Prostate gland (tissue), 2 donors: ENCODE measurements at regions not wholly inside any gene's neighbourhood (a gene's known extent, or its start where the extent isn't known, plus 50 kb on each side); places are given as distances from the start of the nearest gene placed in this dataset.

Experiments
- CTCF ChIP-seq, 4 experiments: fragments of 200-600 bp in 2 of 4; fragments of 450-650 bp in 2 of 4; sonication (generic) in 2 of 4; IDR thresholded peaks; 1 replicate in 3 of 4; 2 replicates in 1 of 4; pipeline ENCODE4 v1.5.1; 2016 to 2019; ENCODE audit warnings: antibody characterized with exemption in 4 of 4, mild to moderate bottlenecking in 2 of 4, moderate library complexity in 2 of 4
- POLR2A ChIP-seq: fragments of 450-650 bp; IDR thresholded peaks from one replicate; pipeline ENCODE4 v1.6.1; 2016; ENCODE audit warnings: antibody characterized with exemption, mild to moderate bottlenecking
- POLR2AphosphoS5 ChIP-seq: sonication (generic); formaldehyde crosslinking; IDR thresholded peaks from one replicate; pipeline ENCODE4 v1.6.1; 2017; ENCODE audit warnings: antibody characterized with exemption

GRCh38 chr20:40120827-40121226, 568.2 kb downstream of the MAFB start:
- TF ChIP-seq CTCF (IDR thresholded peaks at IDR 0.05) (no peak), POLR2A (no peak), POLR2AphosphoS5 (no peak)
